ENCODE measurements at regions not wholly inside any gene's neighbourhood (a gene's known extent, or its start where the extent isn't known, plus 50 kb on each side); places are given as distances from the start of the nearest gene placed in this dataset.

- H3K27me3 Mint-ChIP-seq (ENCODE audit: low read depth, poor library complexity), result peaks cover 3% of the 10 kb centered on the region
- no peak overlapping the region for H3K4me3 Mint-ChIP-seq
- no peaks in the 10 kb centered on the region for H3K9me3 Mint-ChIP-seq
- no peaks in the 10 kb centered on the region for H3K36me3 Mint-ChIP-seq (ENCODE audit: low read depth)
- H3K27ac Mint-ChIP-seq, result no peak overlapping the region
- no peak for DNase-seq
- H3K4me1 Mint-ChIP-seq, result peaks cover 7% of the 10 kb centered on the region
- no peak for TF ChIP-seq CTCF (IDR thresholded peaks at IDR 0.05)
Measured at GRCh38 chr1:194534784-194535183, 1348.4 kb upstream of the B3GALT2 start.

GRCh38 chr1:194533641-194534040 lies 1347.2 kb upstream of the B3GALT2 start:
- no peaks in the 10 kb centered on the region for H3K36me3 Mint-ChIP-seq (ENCODE audit: low read depth)
- no peak for DNase-seq
- H3K27ac Mint-ChIP-seq, result no peak overlapping the region
- H3K4me1 Mint-ChIP-seq, result peaks cover 7% of the 10 kb centered on the region
- H3K4me3 Mint-ChIP-seq, result no peak overlapping the region
- H3K27me3 Mint-ChIP-seq (ENCODE audit: low read depth, poor library complexity), result peaks cover 3% of the 10 kb centered on the region
- no peak for TF ChIP-seq CTCF (IDR thresholded peaks at IDR 0.05)
- H3K9me3 Mint-ChIP-seq, result no peaks in the 10 kb centered on the region

GRCh38 chr1:194517567-194517966 lies 1331.2 kb upstream of the B3GALT2 start:
- Mint-ChIP-seq H3K9me3 (no peaks in the 10 kb centered on the region), H3K4me1 (peaks cover 10% of the 10 kb centered on the region), H3K27me3 (ENCODE audit: low read depth, poor library complexity) (peaks cover under 1% of the 10 kb centered on the region), H3K4me3 (no peak overlapping the region), H3K27ac (no peak overlapping the region), H3K36me3 (ENCODE audit: low read depth) (no peaks in the 10 kb centered on the region)
- DNase-seq, result no peak
- TF ChIP-seq CTCF (IDR thresholded peaks at IDR 0.05), result no peak

GRCh38 chr1:194515916-194516315 lies 1329.5 kb upstream of the B3GALT2 start:
- H3K4me3 Mint-ChIP-seq, result no peak overlapping the region
- DNase-seq, result no peak
- peaks cover 10% of the 10 kb centered on the region for H3K4me1 Mint-ChIP-seq
- H3K27ac Mint-ChIP-seq, result no peak overlapping the region
- H3K9me3 Mint-ChIP-seq, result peaks cover 11% of the 10 kb centered on the region
- H3K36me3 Mint-ChIP-seq (ENCODE audit: low read depth), result no peaks in the 10 kb centered on the region
- TF ChIP-seq CTCF (IDR thresholded peaks at IDR 0.05), result no peak
- H3K27me3 Mint-ChIP-seq (ENCODE audit: low read depth, poor library complexity), result peaks cover 3% of the 10 kb centered on the region

- H3K9me3 Mint-ChIP-seq, result peaks cover 24% of the 10 kb centered on the region
- no peak for TF ChIP-seq CTCF (IDR thresholded peaks at IDR 0.05)
- H3K4me1 Mint-ChIP-seq, result peaks cover 8% of the 10 kb centered on the region
- H3K36me3 Mint-ChIP-seq (ENCODE audit: low read depth), result no peaks in the 10 kb centered on the region
- H3K27me3 Mint-ChIP-seq (ENCODE audit: low read depth, poor library complexity), result peaks cover 3% of the 10 kb centered on the region
- H3K27ac Mint-ChIP-seq, result no peak overlapping the region
- no peak for DNase-seq
- no peak overlapping the region for H3K4me3 Mint-ChIP-seq
Measured at GRCh38 chr1:194512957-194513356, 1326.5 kb upstream of the B3GALT2 start.

- Mint-ChIP-seq H3K27me3 (ENCODE audit: low read depth, poor library complexity) (peaks cover 3% of the 10 kb centered on the region), H3K36me3 (ENCODE audit: low read depth) (no peaks in the 10 kb centered on the region), H3K4me3 (no peak overlapping the region), H3K27ac (no peak overlapping the region), H3K9me3 (peaks cover 24% of the 10 kb centered on the region), H3K4me1 (peaks cover 2% of the 10 kb centered on the region)
- no peak for DNase-seq
- no peak for TF ChIP-seq CTCF (IDR thresholded peaks at IDR 0.05)
Measured at GRCh38 chr1:194512345-194512744, 1325.9 kb upstream of the B3GALT2 start.
